WI38 (cell line): ENCODE measurements at regions not wholly inside any gene's neighbourhood (a gene's known extent, or its start where the extent isn't known, plus 50 kb on each side); places are given as distances from the start of the nearest gene placed in this dataset.
"Not testable (repeated sequence)": the region's sequence is repeated elsewhere in the genome, so short reads cannot be mapped to it uniquely, and the experiment has no call there.

ENCODE experiments used
- H3K4me3 ChIP-seq: 2 replicates; pipeline ENCODE4 v1.5.1; 2011; ENCODE audit warnings: low read depth, mild to moderate bottlenecking, control low read depth, low read length
- CTCF ChIP-seq: IDR thresholded peaks from 2 replicates; pipeline ENCODE4 v1.5.1; 2012; ENCODE audit warnings: low read depth, mild to moderate bottlenecking, control low read depth, low read length

GRCh38 chr4:129248621-129249020 lies 152.7 kb downstream of the C4orf33 start:
- H3K4me3 ChIP-seq: no peak overlapping the region
- TF ChIP-seq CTCF: no peak

- no peak for TF ChIP-seq CTCF
- H3K4me3 ChIP-seq: no peak overlapping the region
Observed at GRCh38 chr4:129254126-129254525, 158.2 kb downstream of the C4orf33 start.

- no peak overlapping the region for H3K4me3 ChIP-seq
- TF ChIP-seq CTCF: no peak
Observed at GRCh38 chr4:129254526-129254925, 158.6 kb downstream of the C4orf33 start.

- no peak overlapping the region for H3K4me3 ChIP-seq
- TF ChIP-seq CTCF: no peak
Observed at GRCh38 chr4:129261584-129261983, 165.6 kb downstream of the C4orf33 start.

- no peak overlapping the region for H3K4me3 ChIP-seq
- no peak for TF ChIP-seq CTCF
Observed at GRCh38 chr4:129264008-129264657, 168.2 kb downstream of the C4orf33 start.

- no peak for TF ChIP-seq CTCF
- H3K4me3 ChIP-seq: no peak overlapping the region
Observed at GRCh38 chr4:129278868-129279267, 182.9 kb downstream of the C4orf33 start.

GRCh38 chr4:129282293-129282692 lies 186.3 kb downstream of the C4orf33 start:
- no peak for TF ChIP-seq CTCF

GRCh38 chr4:129292194-129292593 lies 196.2 kb downstream of the C4orf33 start:
- H3K4me3 ChIP-seq: not testable (repeated sequence)

More at GRCh38 chr4:129282293-129282692, 186.3 kb downstream of the C4orf33 start:
- no peak overlapping the region for H3K4me3 ChIP-seq
